ELR (cell line): ENCODE measurements at regions not wholly inside any gene's neighbourhood (a gene's known extent, or its start where the extent isn't known, plus 50 kb on each side); places are given as distances from the start of the nearest gene placed in this dataset.
"Not testable (repeated sequence)": the region's sequence is repeated elsewhere in the genome, so short reads cannot be mapped to it uniquely, and the experiment has no call there.

Experiments used
- DNase-seq: peaks from one replicate; pipeline ENCODE4 v3.0.0-alpha.2; 2015; ENCODE audit warnings: low read depth

DNA sequence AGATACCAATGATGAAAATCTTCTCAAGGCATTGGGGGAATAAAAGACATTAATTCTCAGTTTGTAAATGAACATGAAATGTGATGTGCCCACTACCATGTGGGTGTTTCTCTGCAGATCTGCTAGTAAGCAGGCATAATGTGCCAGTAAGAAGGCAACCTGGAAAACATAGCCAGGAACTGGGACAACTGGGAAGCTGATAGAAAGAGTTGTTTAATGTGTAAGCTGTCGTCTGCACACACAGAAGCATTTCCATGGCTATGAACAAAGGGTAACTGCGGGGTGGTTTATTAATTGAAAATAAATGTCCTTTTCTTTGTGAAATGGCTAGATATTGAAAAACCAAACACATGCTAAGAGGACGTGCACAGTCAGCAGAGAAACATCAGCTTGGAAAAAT, 52.0 kb downstream of the ZC3H11B start:
- no peak for DNase-seq

DNA sequence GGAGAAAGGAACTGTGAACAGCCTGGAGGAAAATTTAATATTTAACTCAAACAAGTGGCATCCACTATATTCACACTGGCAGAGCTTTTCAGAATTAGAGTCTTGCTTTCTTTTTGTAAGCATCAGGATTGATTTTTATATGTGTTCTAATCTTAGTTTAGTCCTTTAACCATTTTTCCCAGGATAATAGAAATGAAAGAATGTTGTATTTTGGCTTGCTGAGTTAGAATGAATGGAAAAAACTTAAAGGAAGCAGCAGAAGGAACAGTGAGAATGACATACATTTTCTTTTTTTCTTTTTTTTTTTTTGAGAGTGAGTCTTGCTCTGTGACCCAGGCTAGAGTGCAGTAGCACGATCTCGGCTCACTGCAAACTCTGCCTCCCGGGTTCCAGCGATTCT, 53.0 kb downstream of the ZC3H11B start:
- DNase-seq = no peak

GRCh38 chr1:219555806-219556205, 57.1 kb downstream of the ZC3H11B start:
- peak; percentile 54 for DNase-seq

DNA sequence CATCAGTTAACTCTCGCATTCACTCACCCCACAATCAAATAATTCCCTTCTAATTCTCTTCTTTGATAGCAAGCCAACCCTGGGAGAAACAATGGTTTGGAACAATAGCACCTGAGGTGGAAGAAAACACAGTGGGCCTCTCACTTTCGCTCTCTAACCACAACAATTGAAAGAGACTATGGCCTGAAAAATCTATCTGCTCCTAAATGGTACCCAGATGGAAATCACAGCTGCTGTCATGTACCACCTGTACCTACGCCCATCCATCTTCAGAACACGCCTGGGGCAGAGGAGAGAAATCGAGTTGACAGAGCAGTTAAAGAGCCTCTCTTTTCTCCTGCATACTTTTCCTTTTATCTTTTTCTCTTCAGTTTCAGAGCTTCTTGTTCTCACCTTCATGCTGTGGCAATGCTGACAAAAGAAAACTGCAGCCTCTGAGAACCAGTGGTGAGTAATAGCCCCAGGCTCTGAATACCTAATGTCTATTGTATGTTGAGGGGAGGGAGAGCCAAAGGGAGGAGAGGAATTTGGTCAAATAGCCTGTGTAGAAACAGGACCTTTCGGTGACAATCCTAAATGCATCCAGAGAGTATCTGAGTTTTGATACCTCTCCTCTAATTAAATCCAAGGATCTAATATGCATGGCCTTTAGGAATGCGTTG, 57.7 kb downstream of the ZC3H11B start:
- DNase-seq = peak; percentile 63

GRCh38 chr1:219553934-219554502, 58.9 kb downstream of the ZC3H11B start:
- no peak for DNase-seq

- no peak for DNase-seq
These were observed 62.7 kb downstream of the ZC3H11B start for GRCh38 chr1:219550201-219550600.

DNA sequence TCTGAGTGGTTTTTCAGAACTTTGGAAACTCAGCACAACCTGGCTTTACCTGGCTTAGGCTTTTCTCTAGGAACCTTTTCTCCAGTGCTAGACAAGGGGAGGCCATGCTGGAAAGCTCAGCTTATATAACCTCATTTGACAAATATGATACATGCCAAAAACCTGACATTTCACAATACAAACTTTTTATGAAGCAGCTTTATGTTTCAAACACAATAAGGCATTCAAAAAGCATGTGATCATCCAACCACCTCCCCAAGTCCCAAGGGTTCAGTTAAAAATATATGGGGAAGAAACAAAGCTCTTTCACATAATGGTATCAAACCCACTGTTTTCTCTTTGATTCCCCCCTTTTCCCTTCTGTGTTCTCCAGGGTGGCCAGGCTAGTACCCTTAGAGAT, 63.7 kb downstream of the ZC3H11B start:
- no peak for DNase-seq

GRCh38 chr1:219548386-219548785, 64.5 kb downstream of the ZC3H11B start:
- no peak for DNase-seq

- not testable (repeated sequence) for DNase-seq
These were observed 67.1 kb downstream of the ZC3H11B start for GRCh38 chr1:219545756-219546155.

GRCh38 chr1:219544163-219544846, 68.6 kb downstream of the ZC3H11B start:
- no peak for DNase-seq

DNA sequence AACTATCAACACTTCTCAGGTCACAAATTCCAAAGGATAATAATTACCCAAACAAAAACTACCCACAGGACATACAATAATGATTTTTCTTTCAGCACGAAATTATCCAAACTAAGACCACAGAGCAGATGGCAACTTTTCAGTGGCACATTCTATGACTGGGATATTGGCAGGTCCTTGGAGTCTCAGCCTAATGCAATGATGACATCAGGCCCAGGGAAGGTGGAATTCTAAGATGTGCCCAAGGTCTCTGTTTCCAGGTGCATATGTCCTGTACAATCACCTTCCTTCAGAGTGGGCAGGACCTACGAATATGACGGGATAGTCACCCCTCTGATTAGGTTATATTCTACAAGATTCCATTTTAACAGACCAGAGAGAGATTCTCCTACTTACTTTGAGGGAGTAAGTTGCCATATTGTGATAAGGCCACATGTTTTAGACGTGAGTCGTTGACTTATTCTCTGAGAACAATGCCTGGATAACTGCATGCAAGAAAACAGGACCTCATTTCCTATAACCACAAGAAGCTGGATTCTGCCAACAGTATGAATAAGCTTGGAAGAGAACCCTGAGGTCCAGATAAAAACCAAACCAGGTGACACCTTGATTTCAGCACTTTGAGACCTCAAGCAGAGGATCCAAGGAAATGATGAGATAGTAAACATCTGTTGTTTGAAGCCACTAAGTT, 69.9 kb downstream of the ZC3H11B start:
- peak; percentile 36 for DNase-seq

GRCh38 chr1:219541946-219542345, 71.0 kb downstream of the ZC3H11B start:
- no peak for DNase-seq

DNA sequence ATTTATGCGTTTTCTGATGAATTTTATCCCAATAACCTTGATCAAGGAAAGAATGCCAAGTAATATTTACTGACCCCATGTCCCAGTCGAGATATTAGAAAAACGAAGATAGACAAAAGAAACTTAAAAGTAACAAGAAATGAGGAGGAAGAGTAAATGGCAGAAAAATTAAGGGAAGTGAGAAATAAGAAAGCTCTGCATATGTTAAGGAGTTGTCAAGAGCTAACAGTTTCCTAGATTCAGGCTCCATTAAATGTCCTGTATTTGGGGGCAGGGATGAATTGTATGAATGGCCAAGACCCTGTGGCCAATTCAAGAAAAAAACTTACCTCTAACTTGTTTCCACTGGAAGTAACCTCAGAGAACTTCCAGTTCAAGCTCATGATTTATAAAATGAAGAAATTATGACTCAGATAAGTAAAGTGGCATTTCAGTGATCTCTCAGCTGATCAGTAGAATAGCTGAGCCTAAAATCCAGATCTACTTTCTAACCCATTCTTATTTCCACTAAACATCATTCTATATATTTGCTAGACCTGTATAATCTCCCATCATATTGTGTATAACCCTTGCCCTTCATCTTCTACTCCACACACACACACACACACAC, 73.2 kb downstream of the ZC3H11B start:
- no peak for DNase-seq

DNA sequence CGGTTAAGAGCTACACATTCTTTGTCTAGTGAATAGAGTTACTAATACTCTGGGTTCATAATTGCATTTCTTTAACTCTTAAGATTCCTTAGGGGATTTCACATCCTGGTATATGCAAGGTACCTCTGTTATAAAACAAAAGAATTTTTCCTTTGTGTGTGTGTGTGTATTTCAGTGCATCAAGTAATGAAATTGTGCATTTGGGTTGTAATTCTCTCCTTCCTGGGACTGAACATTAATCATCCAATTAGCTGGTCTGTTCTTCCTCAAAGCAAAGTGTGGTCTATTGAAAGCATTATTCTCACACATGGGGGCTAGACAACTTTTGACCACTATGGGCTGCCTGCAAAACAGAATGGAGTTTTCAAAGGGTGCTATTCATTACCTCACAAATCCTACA, 74.0 kb downstream of the ZC3H11B start:
- no peak for DNase-seq

GRCh38 chr1:219537223-219537631, 75.7 kb downstream of the ZC3H11B start:
- no peak for DNase-seq

DNA sequence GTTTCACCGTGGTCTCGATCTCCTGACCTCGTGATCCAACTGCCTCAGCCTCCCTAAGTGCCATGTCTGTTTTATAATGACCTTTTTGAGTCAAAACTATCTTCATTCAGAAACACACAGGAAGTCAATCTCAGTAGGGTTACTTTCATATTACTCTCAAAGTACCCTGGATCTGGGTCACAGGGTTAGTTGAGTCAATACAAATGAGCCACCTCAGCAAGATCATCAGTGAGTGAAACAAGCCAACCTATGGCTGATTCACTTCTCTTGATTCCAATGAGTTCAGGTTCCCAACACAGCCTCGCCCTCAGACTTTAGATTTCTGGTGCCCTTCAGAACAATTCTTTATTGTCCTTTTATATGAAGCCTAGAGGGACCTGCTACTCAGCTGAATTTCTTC, 76.9 kb downstream of the ZC3H11B start:
- DNase-seq = no peak

GRCh38 chr1:219534991-219535390, 77.9 kb downstream of the ZC3H11B start:
- DNase-seq = no peak

- DNase-seq = no peak
These were observed 79.6 kb downstream of the ZC3H11B start for GRCh38 chr1:219533280-219533679.

- no peak for DNase-seq
These were observed 83.8 kb downstream of the ZC3H11B start for GRCh38 chr1:219529116-219529515.

DNA sequence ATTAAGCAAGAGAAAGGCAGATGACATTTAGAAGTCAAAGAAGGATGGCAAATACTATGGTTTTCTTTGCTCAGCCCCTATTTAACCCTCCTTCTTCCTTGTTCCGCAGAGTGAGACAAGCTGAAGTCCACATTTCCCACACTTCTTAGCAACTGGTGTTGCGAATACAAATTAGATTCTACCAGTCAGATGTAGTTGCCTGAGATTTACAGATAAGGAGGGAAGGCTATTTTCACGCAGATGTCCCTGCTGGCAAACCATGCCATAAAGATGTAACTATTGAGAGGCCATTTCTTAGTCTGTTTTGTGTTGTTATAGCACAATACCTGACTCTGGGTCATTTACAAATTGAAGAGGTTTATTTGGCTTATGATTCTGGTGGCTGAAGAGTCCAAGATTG, 84.3 kb downstream of the ZC3H11B start:
- DNase-seq = no peak

DNA sequence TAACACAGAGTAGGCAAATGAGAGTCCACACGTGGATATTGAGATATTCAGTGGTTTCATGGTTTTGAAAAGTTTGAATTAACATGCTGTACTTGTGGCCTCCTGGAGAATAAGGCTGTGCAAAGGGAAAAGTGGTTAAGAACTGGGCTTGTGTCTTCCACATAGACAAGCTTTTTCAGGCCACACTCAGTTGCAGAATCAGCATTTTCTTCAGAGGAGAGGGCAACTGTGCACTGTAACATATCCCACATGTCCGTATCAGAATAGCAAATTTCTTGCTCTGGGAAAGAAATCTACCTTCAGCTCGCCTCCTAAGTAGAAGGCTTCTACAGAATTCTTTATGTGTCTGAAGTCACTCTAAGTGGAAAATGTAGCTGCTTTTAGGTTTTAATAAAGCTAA, 84.9 kb downstream of the ZC3H11B start:
- DNase-seq = no peak

GRCh38 chr1:219526074-219526473, 86.8 kb downstream of the ZC3H11B start:
- DNase-seq = no peak

DNA sequence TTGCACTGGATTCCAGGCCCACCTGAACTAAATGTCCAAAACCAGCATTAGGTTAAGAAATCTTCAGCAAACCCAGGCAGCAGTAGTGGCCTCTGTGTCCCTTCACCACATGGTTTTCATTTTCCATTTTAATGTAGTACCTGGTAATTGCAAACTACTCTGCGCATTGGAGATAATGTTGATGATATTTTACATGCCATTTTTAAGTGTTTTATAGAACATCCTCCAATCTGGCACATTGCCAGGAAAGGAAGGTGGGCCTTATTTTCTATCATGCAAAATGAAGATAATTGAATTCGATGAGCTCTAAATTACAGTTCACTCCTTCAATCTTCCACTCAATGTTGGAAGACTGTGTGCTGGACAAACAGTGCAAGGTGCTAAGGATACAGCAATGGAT, 89.5 kb downstream of the ZC3H11B start:
- no peak for DNase-seq
